ENCODE measurements at regions not wholly inside any gene's neighbourhood (a gene's known extent, or its start where the extent isn't known, plus 50 kb on each side); places are given as distances from the start of the nearest gene placed in this dataset.

- no peak overlapping the region for H3K27ac Mint-ChIP-seq
- DNase-seq (ENCODE audit: low spot score, unreplicated experiment), result no peak
- no peak for TF ChIP-seq CTCF (IDR thresholded peaks at IDR 0.05; ENCODE audit: unreplicated experiment)
- H3K9me3 Mint-ChIP-seq (ENCODE audit: low read depth), result no peaks in the 10 kb centered on the region
- peaks cover 11% of the 10 kb centered on the region for H3K4me1 Mint-ChIP-seq (ENCODE audit: low read depth)
- peaks cover 8% of the 10 kb centered on the region for H3K27me3 Mint-ChIP-seq
- H3K36me3 Mint-ChIP-seq (ENCODE audit: insufficient read depth), result no peaks in the 10 kb centered on the region
- H3K4me3 Mint-ChIP-seq (ENCODE audit: low read depth), result no peak overlapping the region
Measured at GRCh38 chr3:10555263-10555662, 49.9 kb upstream of the ATP2B2 start.

GRCh38 chr3:10556312-10556711, 50.9 kb upstream of the ATP2B2 start:
- H3K4me1 Mint-ChIP-seq (ENCODE audit: low read depth), result peaks cover 11% of the 10 kb centered on the region
- DNase-seq (ENCODE audit: low spot score, unreplicated experiment), result no peak
- H3K27me3 Mint-ChIP-seq, result peaks cover 16% of the 10 kb centered on the region
- no peaks in the 10 kb centered on the region for H3K36me3 Mint-ChIP-seq (ENCODE audit: insufficient read depth)
- no peak overlapping the region for H3K27ac Mint-ChIP-seq
- H3K4me3 Mint-ChIP-seq (ENCODE audit: low read depth), result no peak overlapping the region
- TF ChIP-seq CTCF (IDR thresholded peaks at IDR 0.05; ENCODE audit: unreplicated experiment), result no peak
- no peaks in the 10 kb centered on the region for H3K9me3 Mint-ChIP-seq (ENCODE audit: low read depth)

- no peak overlapping the region for H3K27ac Mint-ChIP-seq
Measured at GRCh38 chr3:10557250-10557649, 51.9 kb upstream of the ATP2B2 start.

GRCh38 chr3:10557781-10558373, 52.5 kb upstream of the ATP2B2 start:
- peaks cover 23% of the 10 kb centered on the region for H3K27me3 Mint-ChIP-seq
- peaks cover 11% of the 10 kb centered on the region for H3K4me1 Mint-ChIP-seq (ENCODE audit: low read depth)
- H3K4me3 Mint-ChIP-seq (ENCODE audit: low read depth), result no peak overlapping the region
- H3K27ac Mint-ChIP-seq, result no peak overlapping the region
- H3K9me3 Mint-ChIP-seq (ENCODE audit: low read depth), result no peaks in the 10 kb centered on the region
- no peaks in the 10 kb centered on the region for H3K36me3 Mint-ChIP-seq (ENCODE audit: insufficient read depth)
- DNase-seq (ENCODE audit: low spot score, unreplicated experiment), result no peak
- TF ChIP-seq CTCF (IDR thresholded peaks at IDR 0.05; ENCODE audit: unreplicated experiment), result no peak

More at GRCh38 chr3:10557250-10557649, 51.9 kb upstream of the ATP2B2 start:
- H3K4me1 Mint-ChIP-seq (ENCODE audit: low read depth), result peaks cover 11% of the 10 kb centered on the region
- H3K27me3 Mint-ChIP-seq, result peaks cover 23% of the 10 kb centered on the region
- H3K9me3 Mint-ChIP-seq (ENCODE audit: low read depth), result no peaks in the 10 kb centered on the region
- DNase-seq (ENCODE audit: low spot score, unreplicated experiment), result no peak
- no peak overlapping the region for H3K4me3 Mint-ChIP-seq (ENCODE audit: low read depth)
- TF ChIP-seq CTCF (IDR thresholded peaks at IDR 0.05; ENCODE audit: unreplicated experiment), result no peak
- H3K36me3 Mint-ChIP-seq (ENCODE audit: insufficient read depth), result no peaks in the 10 kb centered on the region

GRCh38 chr3:10558736-10559135, 53.4 kb upstream of the ATP2B2 start:
- Mint-ChIP-seq H3K9me3 (ENCODE audit: low read depth) (no peaks in the 10 kb centered on the region), H3K4me1 (ENCODE audit: low read depth) (peaks cover 6% of the 10 kb centered on the region), H3K36me3 (ENCODE audit: insufficient read depth) (no peaks in the 10 kb centered on the region), H3K27ac (no peak overlapping the region), H3K27me3 (peaks cover 23% of the 10 kb centered on the region), H3K4me3 (ENCODE audit: low read depth) (no peak overlapping the region)
- TF ChIP-seq CTCF (IDR thresholded peaks at IDR 0.05; ENCODE audit: unreplicated experiment), result no peak
- no peak for DNase-seq (ENCODE audit: low spot score, unreplicated experiment)
